Retinal pigment epithelial cell (primary cell): ENCODE measurements at regions not wholly inside any gene's neighbourhood (a gene's known extent, or its start where the extent isn't known, plus 50 kb on each side); places are given as distances from the start of the nearest gene placed in this dataset.

ENCODE experiments used
- DNase-seq: peaks from one replicate; pipeline ENCODE4 v3.0.0-alpha.2; 2010; ENCODE audit warnings: low read depth
- H3K4me3 ChIP-seq: 2 replicates; pipeline ENCODE4 v1.5.1; 2011; ENCODE audit warnings: mild to moderate bottlenecking, low read length, control low read depth, moderate library complexity
- TF ChIP-seq, protein P1 (sequence below): conservative IDR thresholded peaks from 2 replicates; pipeline ENCODE4 v1.5.1; 2011; ENCODE audit warnings: low read depth, low read length, control low read depth, inconsistent platforms

DNA sequence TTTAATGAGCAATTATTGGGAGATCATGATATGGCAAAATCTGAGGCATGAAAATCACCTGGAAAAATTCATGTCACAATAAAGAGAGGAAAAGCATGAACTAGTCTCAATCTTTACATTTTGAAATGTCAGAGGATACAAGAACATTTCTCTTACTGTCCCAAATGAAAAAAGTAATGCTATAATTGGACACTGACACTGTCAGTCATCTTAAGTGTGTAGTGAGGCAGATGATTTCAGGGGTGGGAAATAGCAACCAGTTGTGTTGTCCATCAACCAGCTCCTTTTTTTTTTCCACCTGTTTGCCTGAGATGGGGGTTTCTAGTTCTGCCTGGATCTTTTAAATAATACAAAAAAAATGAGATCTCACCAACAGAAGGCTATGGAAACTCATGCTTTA, 646.2 kb downstream of the KCNT2 start:
- TF ChIP-seq, protein P1, sequence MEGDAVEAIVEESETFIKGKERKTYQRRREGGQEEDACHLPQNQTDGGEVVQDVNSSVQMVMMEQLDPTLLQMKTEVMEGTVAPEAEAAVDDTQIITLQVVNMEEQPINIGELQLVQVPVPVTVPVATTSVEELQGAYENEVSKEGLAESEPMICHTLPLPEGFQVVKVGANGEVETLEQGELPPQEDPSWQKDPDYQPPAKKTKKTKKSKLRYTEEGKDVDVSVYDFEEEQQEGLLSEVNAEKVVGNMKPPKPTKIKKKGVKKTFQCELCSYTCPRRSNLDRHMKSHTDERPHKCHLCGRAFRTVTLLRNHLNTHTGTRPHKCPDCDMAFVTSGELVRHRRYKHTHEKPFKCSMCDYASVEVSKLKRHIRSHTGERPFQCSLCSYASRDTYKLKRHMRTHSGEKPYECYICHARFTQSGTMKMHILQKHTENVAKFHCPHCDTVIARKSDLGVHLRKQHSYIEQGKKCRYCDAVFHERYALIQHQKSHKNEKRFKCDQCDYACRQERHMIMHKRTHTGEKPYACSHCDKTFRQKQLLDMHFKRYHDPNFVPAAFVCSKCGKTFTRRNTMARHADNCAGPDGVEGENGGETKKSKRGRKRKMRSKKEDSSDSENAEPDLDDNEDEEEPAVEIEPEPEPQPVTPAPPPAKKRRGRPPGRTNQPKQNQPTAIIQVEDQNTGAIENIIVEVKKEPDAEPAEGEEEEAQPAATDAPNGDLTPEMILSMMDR, result no peak
- H3K4me3 ChIP-seq, result no peak overlapping the region
- no peak for DNase-seq

DNA sequence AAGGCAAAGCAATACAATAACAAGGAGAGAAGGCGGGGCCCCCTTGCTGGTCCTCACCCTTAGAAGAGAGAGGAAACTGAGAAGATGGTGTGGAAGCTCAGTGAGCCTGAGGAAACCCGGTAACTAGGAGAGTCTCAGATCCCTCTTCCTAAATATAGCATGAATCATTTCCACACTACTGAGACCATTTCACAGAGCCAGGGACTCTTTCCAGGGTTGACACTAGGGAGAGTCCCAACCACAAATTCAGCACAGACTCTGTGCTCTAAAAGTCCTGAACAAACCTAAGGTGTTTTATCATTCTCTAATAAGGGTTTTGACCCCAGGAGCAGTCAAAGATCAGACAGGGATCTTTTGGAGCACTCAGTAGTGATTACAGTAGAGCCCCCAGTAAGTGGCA, 647.7 kb downstream of the KCNT2 start:
- no peak for DNase-seq
- H3K4me3 ChIP-seq, result no peak overlapping the region
- TF ChIP-seq, protein P1, result no peak

DNA sequence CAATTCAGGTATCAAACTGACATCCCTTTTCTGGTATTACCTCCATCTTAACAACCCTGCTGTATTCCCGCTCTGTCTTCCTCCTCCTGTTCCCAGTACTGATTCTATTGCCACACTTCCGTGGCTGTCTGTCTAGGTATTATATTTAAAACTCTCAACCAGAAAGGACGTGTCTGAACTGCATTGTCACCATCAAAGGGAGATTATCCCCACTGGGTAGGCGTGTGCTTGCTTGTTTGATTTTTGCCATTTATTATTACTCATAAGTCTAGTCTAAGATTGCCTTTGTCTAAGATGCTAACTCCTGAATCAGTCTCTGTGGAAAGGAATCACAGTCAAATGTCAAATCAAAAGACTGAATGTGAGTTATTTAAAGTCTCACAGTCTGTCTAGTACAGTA, 650.1 kb downstream of the KCNT2 start:
- TF ChIP-seq, protein P1, result no peak
- DNase-seq, result no peak
- H3K4me3 ChIP-seq, result no peak overlapping the region

DNA sequence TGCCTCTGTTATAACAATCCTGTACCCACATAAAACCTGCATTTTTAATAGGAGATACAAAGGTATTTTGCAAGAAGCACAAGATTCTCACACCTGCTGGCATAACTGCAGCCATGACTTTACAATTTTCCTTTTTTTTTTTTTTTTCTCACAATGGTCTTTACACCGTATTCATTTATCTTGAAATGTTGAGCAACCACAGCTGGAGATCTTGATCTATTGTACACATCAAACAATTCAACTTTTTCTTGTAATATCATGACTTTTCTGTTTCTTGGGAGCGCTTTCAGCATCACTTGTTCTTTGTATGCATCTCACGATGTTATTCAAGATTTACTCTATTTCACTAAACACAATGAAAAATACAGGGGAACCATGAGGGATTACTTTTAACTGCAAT, 651.4 kb downstream of the KCNT2 start:
- no peak for DNase-seq
- TF ChIP-seq, protein P1, result no peak
- H3K4me3 ChIP-seq, result no peak overlapping the region

DNA sequence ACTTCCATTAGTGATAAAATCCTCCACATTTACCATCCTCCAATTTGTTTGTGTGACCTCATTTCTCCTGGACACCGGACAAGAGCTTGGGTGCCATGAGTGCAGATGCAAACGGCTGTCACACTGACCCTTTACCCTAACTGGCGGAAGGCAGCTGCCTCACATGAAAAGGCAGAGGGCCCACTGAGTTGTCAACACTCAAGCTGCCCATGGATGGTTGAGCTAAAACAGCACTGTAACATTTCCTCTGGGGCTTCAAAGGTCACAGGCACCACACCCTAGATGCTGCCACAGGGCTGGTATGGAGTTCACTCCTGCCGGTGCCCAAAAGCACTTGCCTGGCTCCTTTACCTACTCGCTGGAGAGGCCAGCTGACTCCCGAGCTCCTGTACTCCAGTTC, 653.4 kb downstream of the KCNT2 start:
- DNase-seq, result no peak
- H3K4me3 ChIP-seq, result no peak overlapping the region

DNA sequence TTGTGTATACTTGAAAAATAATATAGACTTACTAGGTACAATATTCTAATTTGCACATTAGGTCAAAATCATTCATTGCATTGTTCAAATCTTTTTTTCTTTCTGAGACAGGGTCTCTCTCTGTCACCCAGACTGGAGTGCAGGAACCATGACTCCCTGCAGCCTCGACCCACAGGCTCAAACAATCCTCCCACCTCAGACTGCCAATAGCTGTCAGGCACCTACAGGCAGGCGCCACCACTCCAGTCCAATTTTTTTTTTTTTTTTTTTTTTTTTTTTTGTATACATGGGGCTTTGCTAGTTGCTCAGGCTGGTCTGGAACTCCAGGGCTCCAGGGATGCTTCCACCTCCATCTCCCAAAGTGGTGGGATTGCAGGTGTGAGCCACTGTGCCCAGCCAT, 656.9 kb downstream of the KCNT2 start:
- TF ChIP-seq, protein P1, result no peak
- no peak for DNase-seq
- H3K4me3 ChIP-seq, result no peak overlapping the region

More for the DNA sequence above, 653.4 kb downstream of the KCNT2 start:
- TF ChIP-seq, protein P1, result no peak

DNA sequence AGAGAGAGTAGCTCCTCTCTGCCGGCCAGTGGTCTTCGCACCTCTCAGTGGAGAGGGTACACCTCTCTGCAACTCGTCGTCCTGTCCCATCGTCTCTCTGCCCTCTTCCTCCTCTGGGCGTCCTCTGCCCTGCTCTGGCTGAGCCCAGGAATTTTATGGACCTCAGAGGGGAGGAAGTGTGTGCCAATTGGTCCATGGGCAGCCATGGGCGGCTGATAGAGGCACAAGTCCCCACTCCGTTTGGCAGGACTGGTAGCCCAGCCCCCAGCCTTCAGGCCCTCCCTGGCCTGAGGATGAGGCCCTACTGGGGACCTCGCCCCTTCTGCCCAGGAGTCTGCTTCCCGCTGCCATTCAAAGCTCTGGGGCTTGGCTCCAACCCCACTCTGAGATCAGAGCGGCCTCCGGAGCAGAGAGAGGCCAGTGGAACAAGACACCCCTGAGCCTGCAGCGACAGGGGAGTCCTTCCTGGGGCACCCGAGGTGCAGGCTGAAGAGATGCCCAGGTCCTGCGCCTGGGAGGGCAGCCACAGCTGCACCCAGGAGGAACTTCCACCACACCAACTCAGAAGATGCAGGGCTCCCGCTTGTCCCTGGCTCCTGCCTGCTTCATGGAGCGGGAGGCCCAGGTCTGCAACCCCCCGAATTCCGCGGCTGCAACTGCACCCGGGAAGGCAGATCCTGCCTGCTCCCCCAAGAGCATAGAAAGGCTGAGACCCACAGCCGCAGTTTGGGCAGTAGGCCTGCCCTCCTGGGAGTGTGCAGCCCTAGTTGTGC, 659.9 kb downstream of the KCNT2 start:
- H3K4me3 ChIP-seq, result no peak overlapping the region
- DNase-seq, result no peak
- TF ChIP-seq, protein P1, result no peak
